NB4 (cell line): ENCODE measurements at regions not wholly inside any gene's neighbourhood (a gene's known extent, or its start where the extent isn't known, plus 50 kb on each side); places are given as distances from the start of the nearest gene placed in this dataset.

Experiments
- POLR2A ChIP-seq: IDR thresholded peaks from 2 replicates; pipeline ENCODE4 v1.6.1; 2011; ENCODE audit warnings: mild to moderate bottlenecking; ENCODE audit not compliant: insufficient read length; ENCODE audit errors: extremely low read depth
- TF ChIP-seq, protein P1 (sequence below): IDR thresholded peaks from one replicate; pipeline ENCODE4 v1.5.1; 2012; ENCODE audit warnings: low read depth, low read length
- TF ChIP-seq, protein P2 (sequence below): IDR thresholded peaks from 2 replicates; pipeline ENCODE4 v1.6.1; 2011; ENCODE audit warnings: low read depth, low read length

DNA sequence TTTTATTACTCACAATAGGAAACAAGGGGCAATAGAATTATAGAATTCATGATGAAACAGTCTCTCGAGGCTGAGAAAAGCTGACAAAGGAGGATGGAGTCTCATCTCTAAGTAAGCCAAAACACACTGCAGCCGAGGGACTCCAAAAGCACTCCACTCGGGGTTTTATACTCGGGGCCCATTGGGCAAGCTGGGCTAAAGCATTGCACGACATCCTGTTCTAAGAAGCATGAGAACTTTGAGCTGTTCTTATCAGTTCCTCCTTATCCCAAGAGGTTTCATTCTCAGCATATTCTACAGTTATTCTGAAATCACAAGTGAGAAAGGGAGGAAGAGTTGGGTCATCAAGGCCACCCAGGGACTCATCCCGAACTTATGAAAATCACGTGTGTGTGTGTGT lies 1475.5 kb downstream of the PCDH18 start:
- no peak for TF ChIP-seq POLR2A
- TF ChIP-seq, protein P1, sequence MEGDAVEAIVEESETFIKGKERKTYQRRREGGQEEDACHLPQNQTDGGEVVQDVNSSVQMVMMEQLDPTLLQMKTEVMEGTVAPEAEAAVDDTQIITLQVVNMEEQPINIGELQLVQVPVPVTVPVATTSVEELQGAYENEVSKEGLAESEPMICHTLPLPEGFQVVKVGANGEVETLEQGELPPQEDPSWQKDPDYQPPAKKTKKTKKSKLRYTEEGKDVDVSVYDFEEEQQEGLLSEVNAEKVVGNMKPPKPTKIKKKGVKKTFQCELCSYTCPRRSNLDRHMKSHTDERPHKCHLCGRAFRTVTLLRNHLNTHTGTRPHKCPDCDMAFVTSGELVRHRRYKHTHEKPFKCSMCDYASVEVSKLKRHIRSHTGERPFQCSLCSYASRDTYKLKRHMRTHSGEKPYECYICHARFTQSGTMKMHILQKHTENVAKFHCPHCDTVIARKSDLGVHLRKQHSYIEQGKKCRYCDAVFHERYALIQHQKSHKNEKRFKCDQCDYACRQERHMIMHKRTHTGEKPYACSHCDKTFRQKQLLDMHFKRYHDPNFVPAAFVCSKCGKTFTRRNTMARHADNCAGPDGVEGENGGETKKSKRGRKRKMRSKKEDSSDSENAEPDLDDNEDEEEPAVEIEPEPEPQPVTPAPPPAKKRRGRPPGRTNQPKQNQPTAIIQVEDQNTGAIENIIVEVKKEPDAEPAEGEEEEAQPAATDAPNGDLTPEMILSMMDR = no peak
- TF ChIP-seq, protein P2, sequence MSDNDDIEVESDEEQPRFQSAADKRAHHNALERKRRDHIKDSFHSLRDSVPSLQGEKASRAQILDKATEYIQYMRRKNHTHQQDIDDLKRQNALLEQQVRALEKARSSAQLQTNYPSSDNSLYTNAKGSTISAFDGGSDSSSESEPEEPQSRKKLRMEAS = no peak
